GM21786 (cell line): ENCODE measurements at regions not wholly inside any gene's neighbourhood (a gene's known extent, or its start where the extent isn't known, plus 50 kb on each side); places are given as distances from the start of the nearest gene placed in this dataset.

Experiments
- ATAC-seq: cut with Tn5 transposase; IDR thresholded peaks from one replicate; pipeline ENCODE4 v1.9.1; 2021; ENCODE audit not compliant: unreplicated experiment

DNA sequence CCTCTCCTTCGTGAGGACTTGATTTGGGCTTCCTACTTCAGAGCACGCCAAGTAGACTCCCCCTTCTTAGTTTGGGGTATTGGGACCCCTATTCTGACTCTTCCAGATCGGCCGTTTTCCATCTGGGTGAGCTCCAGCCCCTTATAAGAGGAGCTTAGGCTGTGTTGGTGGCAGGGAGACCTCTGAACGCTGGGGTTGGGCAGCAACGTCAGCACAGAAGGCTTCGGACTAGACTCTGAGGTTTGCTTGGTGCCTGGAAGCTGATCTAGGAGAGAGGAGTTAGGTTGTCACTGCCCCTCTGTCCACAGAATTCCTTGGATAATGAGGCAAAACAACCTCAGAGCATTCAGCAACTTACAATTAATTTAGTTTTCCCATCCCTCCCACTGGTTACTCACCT, 99.2 kb upstream of the RTL1 start:
- ATAC-seq = no peak

- no peak for ATAC-seq
Observed at GRCh38 chr14:101004176-101004575, 100.7 kb upstream of the RTL1 start.

- peak; percentile 70 for ATAC-seq
Observed at GRCh38 chr14:101004954-101005353, 101.4 kb upstream of the RTL1 start.

GRCh38 chr14:101005447-101005846, 101.9 kb upstream of the RTL1 start:
- ATAC-seq = no peak

GRCh38 chr14:101006008-101006407, 102.5 kb upstream of the RTL1 start:
- ATAC-seq = no peak

GRCh38 chr14:101007004-101007614, 103.6 kb upstream of the RTL1 start:
- ATAC-seq = no peak

GRCh38 chr14:101007765-101008164, 104.2 kb upstream of the RTL1 start:
- ATAC-seq = no peak

- no peak for ATAC-seq
Observed at GRCh38 chr14:101008196-101008595, 104.7 kb upstream of the RTL1 start.

DNA sequence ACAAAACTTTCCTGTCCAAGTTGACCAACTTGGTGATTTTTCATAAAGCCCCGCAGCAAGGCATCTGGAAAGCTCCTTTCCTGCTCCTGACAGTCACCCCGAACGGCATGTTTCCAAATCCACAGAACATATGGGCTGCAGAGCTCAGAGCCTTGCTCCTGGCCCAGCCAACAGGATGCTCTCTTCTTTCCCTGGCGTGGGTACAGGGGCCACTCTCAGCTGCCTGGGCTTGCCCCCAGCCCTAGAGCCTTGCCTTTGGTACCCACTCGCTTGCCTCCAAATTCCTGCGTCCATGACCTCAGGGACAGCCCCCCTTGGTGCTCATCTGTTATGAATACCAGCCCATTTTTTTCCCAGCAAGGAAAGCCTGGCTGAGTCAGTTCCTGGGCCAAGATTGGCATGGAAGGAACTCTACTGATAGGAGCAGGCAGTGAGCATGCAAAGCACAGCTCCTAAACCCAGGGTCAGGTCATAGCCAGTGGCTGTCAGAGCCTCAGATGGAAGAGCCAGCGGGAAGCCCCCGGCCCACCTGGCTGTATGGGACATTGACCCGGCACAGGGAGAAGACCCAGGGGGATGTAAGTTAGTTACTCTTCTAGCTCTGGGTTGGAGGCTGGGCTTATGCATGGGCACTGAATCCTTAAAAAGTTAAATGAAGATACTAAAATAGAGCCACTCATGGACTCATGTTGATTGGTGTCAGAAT, 105.3 kb upstream of the RTL1 start:
- no peak for ATAC-seq

DNA sequence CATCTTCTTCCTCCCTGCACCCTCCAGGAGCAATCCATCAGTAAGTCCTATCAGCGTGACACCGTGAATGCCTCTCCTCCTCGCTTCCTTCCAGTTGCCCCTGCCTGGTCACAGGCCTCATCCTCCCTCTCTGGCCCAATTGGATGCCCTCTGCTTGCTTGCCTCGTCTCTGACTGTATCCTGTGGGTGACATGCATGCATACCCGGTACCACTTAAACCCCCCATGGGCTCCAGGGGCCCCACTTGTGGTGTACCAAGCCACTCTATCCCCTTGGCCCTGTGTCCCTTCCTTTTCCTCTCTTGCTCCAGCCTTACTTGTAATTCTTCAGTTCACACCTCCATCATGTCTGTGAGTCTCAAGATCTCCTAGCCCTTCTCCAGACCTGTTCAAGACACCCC, 106.0 kb upstream of the RTL1 start:
- ATAC-seq = no peak

DNA sequence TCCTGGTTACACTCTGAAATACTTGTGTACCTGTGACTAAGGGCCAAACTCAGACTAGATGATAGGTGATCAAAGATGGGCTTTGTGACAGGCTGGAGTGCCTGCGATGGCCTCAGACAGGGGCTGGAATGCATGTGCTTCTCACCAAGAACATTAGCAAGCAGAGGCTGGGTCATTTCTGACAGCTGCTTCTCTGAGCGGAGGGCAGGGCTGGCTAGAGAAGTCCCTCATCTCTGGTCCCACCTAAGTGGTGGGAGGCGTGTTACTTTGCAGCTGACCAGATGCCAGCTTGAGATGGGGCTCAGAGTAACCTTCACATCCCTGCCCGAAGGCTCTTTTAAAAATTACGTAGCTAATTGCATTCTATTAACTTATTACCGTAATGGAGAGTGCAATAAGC, 106.8 kb upstream of the RTL1 start:
- ATAC-seq = no peak

- ATAC-seq = no peak
Observed at GRCh38 chr14:101010835-101011234, 107.3 kb upstream of the RTL1 start.

DNA sequence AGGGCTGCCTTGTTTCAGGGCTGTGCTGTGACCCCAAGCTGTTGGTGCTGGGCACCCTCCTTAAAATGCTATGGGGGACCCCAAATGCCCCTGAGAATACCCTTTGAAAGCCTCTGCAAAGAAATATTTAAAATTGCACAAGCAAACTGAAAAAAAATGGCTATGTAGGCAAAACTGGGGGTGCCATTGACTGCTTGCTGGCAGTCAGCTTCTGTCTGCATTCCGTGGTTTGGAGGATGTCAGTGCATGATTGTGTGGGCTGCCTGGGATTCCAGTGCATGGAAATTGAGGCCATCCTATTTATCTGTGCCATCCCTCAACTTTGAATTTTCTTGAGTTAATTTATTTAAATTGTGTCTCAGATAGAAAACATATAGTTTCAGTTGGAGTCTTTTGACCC, 113.7 kb upstream of the RTL1 start:
- ATAC-seq = no peak

GRCh38 chr14:101017806-101018560, 114.5 kb upstream of the RTL1 start:
- ATAC-seq = no peak

DNA sequence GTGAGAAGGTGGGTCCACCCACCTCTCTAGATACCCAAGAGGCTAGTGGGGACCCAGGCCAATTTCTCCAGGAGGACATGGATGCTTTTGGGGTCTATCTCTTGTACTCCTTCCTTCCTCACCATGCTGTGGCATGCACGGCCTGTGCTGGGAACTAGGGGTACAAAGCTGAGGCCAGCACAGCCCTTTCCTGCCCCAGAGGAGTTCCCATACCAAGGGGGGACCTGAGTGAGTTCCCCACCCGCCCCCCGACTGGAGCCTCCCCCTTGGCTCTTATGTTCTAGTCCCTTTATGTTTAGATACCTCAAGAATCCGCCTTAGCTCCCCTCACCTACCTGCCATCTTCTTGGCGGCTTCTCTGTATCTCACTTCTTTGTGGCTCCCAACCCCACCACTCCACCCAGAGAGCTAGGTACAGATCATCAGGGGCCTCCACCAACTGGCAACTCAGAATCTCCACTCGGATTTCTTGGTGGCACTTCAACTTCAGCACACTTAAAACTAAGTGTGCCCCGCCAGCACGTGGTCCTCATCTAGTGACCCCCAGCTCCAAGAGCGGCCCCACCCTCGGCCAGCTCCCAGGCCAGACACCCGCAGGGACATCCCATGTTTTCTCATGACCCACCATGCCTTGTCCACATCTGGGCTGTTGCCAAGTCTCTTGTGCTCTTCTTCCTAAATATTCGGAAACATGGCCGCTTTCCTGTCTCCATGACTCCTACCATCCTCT, 115.2 kb upstream of the RTL1 start:
- no peak for ATAC-seq

- ATAC-seq = no peak
Observed at GRCh38 chr14:101019541-101019940, 116.0 kb upstream of the RTL1 start.

DNA sequence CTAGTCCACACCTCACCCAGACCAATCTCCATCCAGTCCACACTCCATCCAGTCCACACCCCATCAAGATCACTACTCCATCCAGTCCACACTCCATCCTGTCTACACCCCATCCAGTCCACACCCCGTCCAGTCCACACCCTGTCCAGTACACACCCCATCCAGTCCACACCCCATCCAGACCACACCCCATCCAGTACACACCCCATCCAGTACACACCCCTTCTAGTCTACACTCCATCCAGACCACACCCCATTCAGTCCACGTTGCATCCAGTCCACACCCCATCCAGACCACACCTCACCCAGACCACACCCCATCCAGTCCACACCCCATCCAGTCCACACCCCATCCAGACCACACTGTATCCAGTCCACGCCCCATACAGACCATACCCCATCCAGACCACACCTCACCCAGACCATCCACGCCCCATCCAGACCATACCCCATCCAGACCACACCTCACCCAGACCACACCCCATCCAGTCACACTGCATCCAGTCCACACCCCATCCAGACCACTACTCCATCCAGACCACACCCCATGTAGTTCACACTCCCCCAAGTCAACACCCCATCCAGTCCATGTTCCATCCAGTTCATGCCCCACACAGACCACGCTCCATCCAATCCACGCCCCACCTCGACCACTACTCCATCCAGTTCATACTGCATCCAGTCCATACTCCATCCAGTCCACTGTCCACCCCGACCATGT, 116.6 kb upstream of the RTL1 start:
- no peak for ATAC-seq

DNA sequence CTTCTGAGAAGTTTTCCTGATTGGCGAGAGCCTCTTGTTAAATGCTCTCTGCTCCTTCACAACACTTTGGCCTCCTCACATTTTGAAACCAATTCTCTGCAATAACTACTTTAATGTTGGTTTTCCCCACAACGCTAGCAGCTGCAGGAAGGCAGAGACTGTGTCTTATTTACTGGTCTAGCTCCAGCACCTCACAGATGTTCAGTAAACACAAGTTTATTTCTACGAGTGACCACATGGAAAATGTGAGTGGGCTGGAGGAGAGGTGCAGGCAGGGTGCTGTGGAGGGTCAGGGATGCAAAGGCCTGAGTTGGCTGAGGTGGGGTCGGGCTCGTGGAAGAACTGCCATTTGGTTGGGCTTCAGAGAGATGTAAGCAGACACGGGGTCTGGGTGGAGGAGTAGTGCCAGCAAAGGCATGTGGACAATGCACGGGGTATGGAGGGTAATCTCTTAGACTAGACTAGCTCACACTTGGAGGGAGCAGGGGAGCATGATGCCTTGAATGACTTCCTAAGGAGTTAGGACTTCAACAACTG, 117.4 kb upstream of the RTL1 start:
- ATAC-seq = no peak

DNA sequence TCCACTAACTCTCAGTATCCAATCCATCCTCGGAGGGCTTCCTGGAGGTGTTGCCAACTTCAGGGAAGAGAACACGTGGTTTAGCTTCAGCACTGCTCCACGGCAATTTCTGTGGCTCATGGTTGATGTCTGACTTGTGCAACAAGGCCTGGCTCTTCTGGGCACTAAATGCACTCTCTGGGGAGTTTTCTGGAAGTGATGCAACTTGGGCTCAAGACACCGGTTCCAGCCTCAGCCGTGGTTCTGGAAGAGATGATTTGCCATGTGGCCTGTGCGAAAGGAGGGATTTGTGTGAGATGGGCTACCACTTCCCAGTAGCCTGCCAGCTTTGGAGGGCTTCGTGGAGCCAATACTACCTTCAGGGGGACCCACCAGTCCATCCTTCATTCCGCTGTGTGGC, 118.6 kb upstream of the RTL1 start:
- no peak for ATAC-seq

DNA sequence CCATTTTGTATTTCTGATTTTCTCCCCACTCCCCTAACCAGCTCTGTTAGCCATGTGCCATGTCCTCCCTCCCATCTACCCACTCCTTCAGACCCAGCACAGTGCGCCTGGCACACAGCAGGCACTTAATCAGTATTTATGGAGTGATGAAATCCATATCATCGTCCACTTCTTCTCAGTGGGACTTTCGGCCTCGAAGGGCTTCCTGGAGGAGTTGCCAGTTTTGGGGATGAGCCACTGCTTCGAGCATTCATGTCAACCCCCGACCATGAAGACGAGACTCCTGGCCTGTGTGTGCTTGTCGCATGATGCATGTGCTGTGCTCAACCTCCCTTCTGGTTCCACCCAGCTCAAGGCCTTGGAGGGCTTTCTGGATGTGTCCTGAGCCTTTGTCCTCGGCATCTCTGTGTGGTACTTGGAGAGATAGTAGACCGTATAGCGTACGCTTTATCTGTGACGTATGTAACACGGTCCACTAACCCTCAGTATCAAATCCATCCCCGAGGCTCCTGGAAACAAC, 119.5 kb upstream of the RTL1 start:
- no peak for ATAC-seq
